Mesenchymal stem cell (in vitro differentiated cells and primary cell): ENCODE measurements at regions not wholly inside any gene's neighbourhood (a gene's known extent, or its start where the extent isn't known, plus 50 kb on each side); places are given as distances from the start of the nearest gene placed in this dataset.

Experiments used
- DNase-seq: peaks from one replicate; pipeline ENCODE4 v3.0.0-alpha.2; 2013
- H2AFZ ChIP-seq: one replicate; pipeline ENCODE4 v1.6.1; 2013; ENCODE audit warnings: low read depth, mild to moderate bottlenecking, control low read depth, inconsistent platforms, low read length, moderate library complexity
- H2AK5ac ChIP-seq: 2 replicates; pipeline ENCODE4 v1.6.1; 2013; ENCODE audit warnings: low read length, moderate library complexity, mild to moderate bottlenecking, inconsistent platforms; ENCODE audit not compliant: severe bottlenecking
- H2BK120ac ChIP-seq: one replicate; pipeline ENCODE4 v1.6.1; 2013; ENCODE audit warnings: low read depth, mild to moderate bottlenecking, inconsistent platforms, low read length, moderate library complexity
- H2BK12ac ChIP-seq, 2 experiments: one replicate each; pipeline ENCODE4 v1.6.1; 2013; ENCODE audit warnings: inconsistent platforms in 2 of 2, low read length in 2 of 2, mild to moderate bottlenecking in 2 of 2, moderate library complexity in 2 of 2, control low read depth in 1 of 2
- H2BK15ac ChIP-seq: one replicate; pipeline ENCODE4 v1.6.1; 2013; ENCODE audit warnings: mild to moderate bottlenecking, low read depth, inconsistent platforms; ENCODE audit not compliant: poor library complexity, severe bottlenecking
- H2BK5ac ChIP-seq: 2 replicates; pipeline ENCODE4 v1.6.1; 2013; ENCODE audit warnings: low read depth, mild to moderate bottlenecking, low read length, control low read depth, inconsistent platforms; ENCODE audit not compliant: poor library complexity, severe bottlenecking
- H3K14ac ChIP-seq, 2 experiments: one replicate each; pipeline ENCODE4 v1.6.1; 2013; ENCODE audit warnings: inconsistent platforms in 2 of 2, low read length in 2 of 2, control low read depth in 1 of 2, mild to moderate bottlenecking in 1 of 2, moderate library complexity in 1 of 2
- H3K18ac ChIP-seq, 2 experiments: one replicate each; pipeline ENCODE4 v1.6.1; 2013; ENCODE audit warnings: inconsistent platforms in 2 of 2, low read length in 2 of 2, control low read depth in 1 of 2, low read depth in 1 of 2, mild to moderate bottlenecking in 1 of 2
- H3K23ac ChIP-seq, 2 experiments: one replicate each; pipeline ENCODE4 v1.6.1; 2013; ENCODE audit warnings: inconsistent platforms in 2 of 2, low read length in 2 of 2, mild to moderate bottlenecking in 2 of 2, moderate library complexity in 2 of 2, control low read depth in 1 of 2
- H3K27ac ChIP-seq: 2 replicates; pipeline ENCODE4 v1.5.1; 2013; ENCODE audit warnings: mild to moderate bottlenecking, moderate library complexity, low read length, control low read depth, inconsistent platforms; ENCODE audit not compliant: poor library complexity, severe bottlenecking
- H3K27me3 ChIP-seq, 2 experiments: 2 replicates each; pipeline versions ENCODE4 v1.6.1 to v1.7.0; 2013; ENCODE audit warnings: low read length in 2 of 2, mild to moderate bottlenecking in 2 of 2, moderate library complexity in 2 of 2, control low read depth in 1 of 2, inconsistent platforms in 1 of 2; ENCODE audit not compliant: control insufficient read depth in 1 of 2, insufficient read depth in 1 of 2
- H3K36me3 ChIP-seq, 2 experiments: 2 replicates each; pipeline versions ENCODE4 v1.6.1 to v1.7.0; 2013; ENCODE audit warnings: low read length in 2 of 2, control low read depth in 1 of 2, inconsistent platforms in 1 of 2, low read depth in 1 of 2, mild to moderate bottlenecking in 1 of 2; ENCODE audit not compliant: insufficient read depth in 2 of 2, control insufficient read depth in 1 of 2
- H3K4ac ChIP-seq, 2 experiments: one replicate each; pipeline ENCODE4 v1.6.1; 2013; ENCODE audit warnings: inconsistent platforms in 2 of 2, low read length in 2 of 2, mild to moderate bottlenecking in 2 of 2, moderate library complexity in 2 of 2, control low read depth in 1 of 2, low read depth in 1 of 2
- H3K4me1 ChIP-seq: 2 replicates; pipeline ENCODE4 v1.6.1; 2013; ENCODE audit warnings: low read depth, low read length, control low read depth; ENCODE audit not compliant: control insufficient read depth, insufficient read depth
- H3K4me2 ChIP-seq: 2 replicates; pipeline ENCODE4 v1.6.1; 2013; ENCODE audit warnings: low read length, mild to moderate bottlenecking, inconsistent platforms; ENCODE audit not compliant: poor library complexity, severe bottlenecking
- H3K4me3 ChIP-seq, 2 experiments: 2 replicates each; pipeline versions ENCODE4 v1.5.1 to v1.7.0; 2013; ENCODE audit warnings: low read length in 2 of 2, mild to moderate bottlenecking in 2 of 2, control low read depth in 1 of 2, low read depth in 1 of 2; ENCODE audit not compliant: insufficient read depth in 1 of 2
- H3K79me1 ChIP-seq: replicated peaks from 2 replicates; pipeline ENCODE4 v1.6.1; 2013; ENCODE audit warnings: mild to moderate bottlenecking, control low read depth, low read length, inconsistent platforms; ENCODE audit not compliant: poor library complexity, severe bottlenecking
- H3K9ac ChIP-seq: 2 replicates; pipeline ENCODE4 v1.7.0; 2013; ENCODE audit warnings: mild to moderate bottlenecking, low read length, moderate library complexity
- H3K9me3 ChIP-seq: 2 replicates; pipeline ENCODE4 v1.7.0; 2013; ENCODE audit warnings: mild to moderate bottlenecking, low read length; ENCODE audit not compliant: control insufficient read depth
- H4K8ac ChIP-seq: one replicate; pipeline ENCODE4 v1.6.1; 2013; ENCODE audit warnings: inconsistent platforms, mild to moderate bottlenecking, low read length, moderate library complexity
- H4K91ac ChIP-seq: one replicate; pipeline ENCODE4 v1.6.1; 2013; ENCODE audit warnings: mild to moderate bottlenecking, low read length, inconsistent platforms
- WGBS: methylation state at CpG from one replicate; pipeline ENCODE4 v1.1.7; 2013; ENCODE audit warnings: mixed read lengths; 5-methylcytosine and 5-hydroxymethylcytosine counted together

GRCh38 chr2:33770023-33770422 is 170.9 kb upstream of the FAM98A start:
- no peak for DNase-seq
- H2AK5ac ChIP-seq = no peak overlapping the region
- H3K36me3 ChIP-seq = no peaks in the 10 kb centered on the region
- no peak overlapping the region for H3K18ac ChIP-seq
- no peak overlapping the region for H4K8ac ChIP-seq
- no peak overlapping the region for H2BK120ac ChIP-seq
- H3K27ac ChIP-seq = no peak overlapping the region
- H3K4me1 ChIP-seq = no peaks in the 10 kb centered on the region
- H3K9ac ChIP-seq = no peak overlapping the region
- H4K91ac ChIP-seq = no peak overlapping the region
- no peaks in the 10 kb centered on the region for H3K79me1 ChIP-seq
- WGBS = 44% methylated on average over 2 of the region's 2 CpGs
- no peak overlapping the region for H3K4me3 ChIP-seq
- H3K14ac ChIP-seq = no peak overlapping the region
- no peak overlapping the region for H3K23ac ChIP-seq
- H2BK15ac ChIP-seq = no peak overlapping the region
- no peak overlapping the region for H3K4ac ChIP-seq
- H3K27me3 ChIP-seq = no peaks in the 10 kb centered on the region
- H3K4me2 ChIP-seq = no peak overlapping the region
- H2BK12ac ChIP-seq = no peak overlapping the region
- no peak overlapping the region for H2BK5ac ChIP-seq
- H2AFZ ChIP-seq = no peak overlapping the region
- no peaks in the 10 kb centered on the region for H3K9me3 ChIP-seq

- no peak for DNase-seq
- no peak overlapping the region for H3K14ac ChIP-seq
- no peak overlapping the region for H3K4ac ChIP-seq
- no peak overlapping the region for H3K18ac ChIP-seq
- no peaks in the 10 kb centered on the region for H3K27me3 ChIP-seq
- H3K36me3 ChIP-seq = no peaks in the 10 kb centered on the region
- H2BK12ac ChIP-seq = no peak overlapping the region
- H3K23ac ChIP-seq = no peak overlapping the region
- H2BK15ac ChIP-seq = no peak overlapping the region
- H2AK5ac ChIP-seq = no peak overlapping the region
- 76% methylated on average over 3 of the region's 4 CpGs for WGBS
- no peak overlapping the region for H3K9ac ChIP-seq
- no peaks in the 10 kb centered on the region for H3K9me3 ChIP-seq
- no peaks in the 10 kb centered on the region for H3K4me1 ChIP-seq
- no peak overlapping the region for H3K4me2 ChIP-seq
- no peak overlapping the region for H3K27ac ChIP-seq
- H4K91ac ChIP-seq = no peak overlapping the region
- H2BK5ac ChIP-seq = no peak overlapping the region
- no peak overlapping the region for H2BK120ac ChIP-seq
- H2AFZ ChIP-seq = no peak overlapping the region
- no peak overlapping the region for H4K8ac ChIP-seq
- no peaks in the 10 kb centered on the region for H3K79me1 ChIP-seq
- no peak overlapping the region for H3K4me3 ChIP-seq
Measured at GRCh38 chr2:33766175-33766574, 167.1 kb upstream of the FAM98A start.

GRCh38 chr2:33765122-33765521 is 166.0 kb upstream of the FAM98A start:
- Histone ChIP-seq H2BK120ac (no peak overlapping the region), H3K9me3 (no peaks in the 10 kb centered on the region), H2BK5ac (no peak overlapping the region), H4K8ac (no peak overlapping the region), H3K27me3 (no peaks in the 10 kb centered on the region), H2AK5ac (no peak overlapping the region), H3K9ac (no peak overlapping the region), H3K4me1 (no peaks in the 10 kb centered on the region), H3K4ac (no peak overlapping the region), H3K27ac (no peak overlapping the region), H2AFZ (no peak overlapping the region), H3K79me1 (no peaks in the 10 kb centered on the region), H2BK12ac (no peak overlapping the region), H2BK15ac (no peak overlapping the region), H3K23ac (no peak overlapping the region), H3K4me3 (no peak overlapping the region), H3K14ac (no peak overlapping the region), H4K91ac (no peak overlapping the region), H3K18ac (no peak overlapping the region), H3K36me3 (no peaks in the 10 kb centered on the region), H3K4me2 (no peak overlapping the region)
- 89% methylated on average over 1 of the region's 2 CpGs for WGBS
- DNase-seq = no peak

DNA sequence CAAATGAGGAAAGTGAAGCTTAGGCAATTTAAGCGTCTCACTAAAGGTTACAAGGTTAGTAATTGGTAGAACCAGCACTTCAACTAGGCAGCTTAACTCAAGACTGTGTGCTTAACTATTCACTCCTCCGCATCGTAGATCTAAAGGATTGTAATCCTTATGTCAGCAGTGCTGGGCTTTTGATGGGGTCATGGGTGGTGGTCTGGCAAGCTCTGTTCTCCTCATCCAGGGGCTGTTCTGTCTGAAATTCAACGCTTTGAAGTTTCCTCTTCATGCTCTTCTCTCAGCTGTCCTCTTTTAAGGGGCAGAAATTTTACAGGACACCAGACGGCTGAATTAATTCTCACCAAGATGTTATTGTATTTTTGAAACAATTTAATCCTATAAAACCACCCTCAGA is 165.5 kb upstream of the FAM98A start:
- Histone ChIP-seq H3K27ac (no peak overlapping the region), H2BK120ac (no peak overlapping the region), H3K4me2 (no peak overlapping the region), H2AFZ (no peak overlapping the region), H2AK5ac (no peak overlapping the region), H4K8ac (no peak overlapping the region), H3K14ac (no peak overlapping the region), H3K18ac (no peak overlapping the region), H2BK5ac (no peak overlapping the region), H3K4ac (no peak overlapping the region), H4K91ac (no peak overlapping the region), H3K27me3 (no peaks in the 10 kb centered on the region), H2BK15ac (no peak overlapping the region), H2BK12ac (no peak overlapping the region), H3K9ac (no peak overlapping the region), H3K9me3 (no peaks in the 10 kb centered on the region), H3K23ac (no peak overlapping the region), H3K4me1 (no peaks in the 10 kb centered on the region), H3K79me1 (no peaks in the 10 kb centered on the region), H3K4me3 (no peak overlapping the region), H3K36me3 (no peaks in the 10 kb centered on the region)
- no peak for DNase-seq
- 50% methylated on average over 2 of the region's 5 CpGs for WGBS
